ENCODE measurements at regions not wholly inside any gene's neighbourhood (a gene's known extent, or its start where the extent isn't known, plus 50 kb on each side); places are given as distances from the start of the nearest gene placed in this dataset.

- Histone ChIP-seq H2BK15ac (ENCODE audit: low read length) (no peak overlapping the region), H3K23me2 (ENCODE audit: low read depth, low read length) (no peaks in the 10 kb centered on the region), H2AK5ac (ENCODE audit: low read depth, low read length) (no peak overlapping the region), H3K9me3 (ENCODE audit: insufficient read depth in 2 of 2, low read depth in 1 of 2, low read length in 1 of 2) (no peaks in the 10 kb centered on the region), H3K79me2 (ENCODE audit: control insufficient read depth in 1 of 2, insufficient read depth in 2 of 2, low read length in 2 of 2) (no peaks in the 10 kb centered on the region), H2BK5ac (ENCODE audit: low read depth, low read length) (no peak overlapping the region), H3K36me3 (ENCODE audit: control insufficient read depth in 2 of 4, insufficient read depth in 4 of 4, low read length in 3 of 4) (no peaks in the 10 kb centered on the region), H4K5ac (ENCODE audit: insufficient read length, low read depth, low read length) (no peak overlapping the region), H2BK120ac (replicated peaks; ENCODE audit: low read depth, low read length) (no peak overlapping the region), H3K18ac (ENCODE audit: extremely low read depth, low read length) (no peak overlapping the region), H3K4ac (replicated peaks; ENCODE audit: insufficient read length, low read depth, low read length) (no peak overlapping the region), H3K27ac (ENCODE audit: low read depth, low read length) (no peak overlapping the region), H4K91ac (replicated peaks; ENCODE audit: insufficient read length, low read length) (no peak overlapping the region), H3K14ac (ENCODE audit: insufficient read length) (no peak overlapping the region), H3K56ac (replicated peaks; ENCODE audit: insufficient read length, low read depth, low read length) (no peak overlapping the region), H3K4me2 (ENCODE audit: insufficient read depth in 1 of 2, low read depth in 2 of 2, low read length in 2 of 2) (no peak overlapping the region), H3K4me3 (ENCODE audit: extremely low read depth in 1 of 4, insufficient read depth in 2 of 4, low read depth in 3 of 4, low read length in 4 of 4) (no peak overlapping the region), H2BK20ac (ENCODE audit: low read length) (no peak overlapping the region), H3K23ac (ENCODE audit: insufficient read length) (no peak overlapping the region), H4K20me1 (replicated peaks in 1 of 2; ENCODE audit: control insufficient read depth in 1 of 2, insufficient read depth in 2 of 2, low read length in 2 of 2) (no peaks in the 10 kb centered on the region), H2AFZ (ENCODE audit: low read length) (no peak overlapping the region), H3K9ac (replicated peaks in 1 of 4; ENCODE audit: extremely low read depth in 1 of 4, low read depth in 3 of 4, low read length in 3 of 4) (no peak overlapping the region), H3K4me1 (replicated peaks in 1 of 4; ENCODE audit: control insufficient read depth in 3 of 4, insufficient read depth in 4 of 4, low read length in 3 of 4) (no peaks in the 10 kb centered on the region), H3K27me3 (replicated peaks in 1 of 4; ENCODE audit: control insufficient read depth in 3 of 4, extremely low read depth in 1 of 4, insufficient read depth in 3 of 4, low read length in 3 of 4) (no peaks in the 10 kb centered on the region), H2BK12ac (ENCODE audit: low read depth, low read length) (no peak overlapping the region), H4K8ac (ENCODE audit: extremely low read depth, insufficient read depth, low read length) (no peak overlapping the region), H3K79me1 (ENCODE audit: low read depth, low read length) (no peaks in the 10 kb centered on the region)
- no peak for TF ChIP-seq CHD1 (IDR thresholded peaks at IDR 0.05; ENCODE audit: low read depth, low read length)
- TF ChIP-seq FOSL1 (IDR thresholded peaks at IDR 0.05; ENCODE audit: insufficient read depth, low read depth, low read length), result no peak
- TF ChIP-seq YY1 (IDR thresholded peaks at IDR 0.05; ENCODE audit: low read depth, low read length), result no peak
- TF ChIP-seq BCL11A (IDR thresholded peaks at IDR 0.05; ENCODE audit: low read depth in 2 of 2, low read length in 2 of 2), result no peak
- TF ChIP-seq POLR2AphosphoS5 (IDR thresholded peaks at IDR 0.05; ENCODE audit: low read depth, low read length), result no peak
- no peak for TF ChIP-seq JUN (IDR thresholded peaks at IDR 0.05; ENCODE audit: low read depth, low read length)
- TF ChIP-seq HDAC6 (IDR thresholded peaks at IDR 0.05; ENCODE audit: low read depth, low read length), result no peak
- ChIA-PET CTCF (ENCODE audit: partially characterized antibody) (interaction anchor here (1.0 to 3.0 kb wide), 3 partner anchors 12 to 93 kb away, joined by 3 to 11 read pairs (median 3); no protein-coding TSS in a partner anchor), POLR2A (ENCODE audit: partially characterized antibody) (no interaction called here)
- DNase-seq (ENCODE audit: low read depth in 1 of 2, low spot score in 2 of 2) (no peak), FAIRE-seq (no peak)
- 98% methylated on average over 3 of the region's 3 CpGs; no CpG with 5 or more reads in 1 of the 2 experiments for WGBS, 2 experiments (ENCODE audit: extremely low coverage in 1 of 2, insufficient coverage in 1 of 2, insufficient read length in 1 of 2, insufficient replicate concordance in 2 of 2, low coverage in 1 of 2, low lambda C conversion rate in 2 of 2, missing lambda C conversion rate in 1 of 2)
Observed at GRCh38 chr1:162976628-162977027, 92.5 kb upstream of the RGS4 start.
